GM18498 (cell line): ENCODE measurements at regions not wholly inside any gene's neighbourhood (a gene's known extent, or its start where the extent isn't known, plus 50 kb on each side); places are given as distances from the start of the nearest gene placed in this dataset.
"Not testable (repeated sequence)": the region's sequence is repeated elsewhere in the genome, so short reads cannot be mapped to it uniquely, and the experiment has no call there.

Experiments used
- ATAC-seq: cut with Tn5 transposase; IDR thresholded peaks from one replicate; pipeline ENCODE4 v1.9.1; 2021; ENCODE audit warnings: mild to moderate bottlenecking, moderate library complexity; ENCODE audit not compliant: unreplicated experiment

- ATAC-seq: no peak
Observed at GRCh38 chr2:8138923-8139667, 542.8 kb upstream of the ID2 start.

- ATAC-seq: no peak
Observed at GRCh38 chr2:8139668-8140200, 542.1 kb upstream of the ID2 start.

- no peak for ATAC-seq
Observed at GRCh38 chr2:8141079-8141707, 540.7 kb upstream of the ID2 start.

- ATAC-seq: no peak
Observed at GRCh38 chr2:8141780-8142179, 540.1 kb upstream of the ID2 start.

- ATAC-seq: no peak
Observed at GRCh38 chr2:8142461-8142860, 539.4 kb upstream of the ID2 start.

GRCh38 chr2:8144131-8144631 lies 537.7 kb upstream of the ID2 start:
- no peak for ATAC-seq

- no peak for ATAC-seq
Observed at GRCh38 chr2:8144785-8145184, 537.1 kb upstream of the ID2 start.

- not testable (repeated sequence) for ATAC-seq
Observed at GRCh38 chr2:8145375-8145774, 536.5 kb upstream of the ID2 start.

- no peak for ATAC-seq
Observed at GRCh38 chr2:8146132-8147005, 535.5 kb upstream of the ID2 start.

GRCh38 chr2:8148260-8149006 lies 533.4 kb upstream of the ID2 start:
- ATAC-seq: no peak

- no peak for ATAC-seq
Observed at GRCh38 chr2:8149007-8149405, 532.9 kb upstream of the ID2 start.

GRCh38 chr2:8149985-8150539 lies 531.8 kb upstream of the ID2 start:
- ATAC-seq: no peak

- no peak for ATAC-seq
Observed at GRCh38 chr2:8151888-8152287, 530.0 kb upstream of the ID2 start.

- peak; percentile 100 for ATAC-seq
Observed at GRCh38 chr2:8152392-8153257, 529.2 kb upstream of the ID2 start.

GRCh38 chr2:8153258-8153718 lies 528.6 kb upstream of the ID2 start:
- peak; percentile 22 for ATAC-seq

- no peak for ATAC-seq
Observed at GRCh38 chr2:8154270-8154669, 527.6 kb upstream of the ID2 start.

- no peak for ATAC-seq
Observed at GRCh38 chr2:8154936-8155335, 526.9 kb upstream of the ID2 start.

GRCh38 chr2:8157621-8158430 lies 524.0 kb upstream of the ID2 start:
- no peak for ATAC-seq
